Neural progenitor cell (in vitro differentiated cells): ENCODE measurements at regions not wholly inside any gene's neighbourhood (a gene's known extent, or its start where the extent isn't known, plus 50 kb on each side); places are given as distances from the start of the nearest gene placed in this dataset.

ENCODE experiments used
- CTCF ChIP-seq: fragments of 200-600 bp; sonication (generic); IDR thresholded peaks from 2 replicates; pipeline ENCODE4 v1.5.1; 2017; ENCODE audit warnings: antibody characterized with exemption, mild to moderate bottlenecking
- EZH2 ChIP-seq: fragments of 200-600 bp; sonication (generic); IDR thresholded peaks from 2 replicates; pipeline ENCODE4 v1.6.1; 2017; ENCODE audit warnings: antibody characterized with exemption, mild to moderate bottlenecking, moderate library complexity
- EZH2phosphoT487 ChIP-seq: fragments of 200-600 bp; sonication (generic); IDR thresholded peaks from 2 replicates; pipeline ENCODE4 v1.6.1; 2017; ENCODE audit warnings: antibody characterized with exemption

GRCh38 chr4:92241094-92241493, 62.7 kb upstream of the GRID2 start:
- TF ChIP-seq EZH2 (no peak), CTCF (no peak), EZH2phosphoT487 (no peak)
